Right lobe of liver (tissue), 4 donors: ENCODE measurements at regions not wholly inside any gene's neighbourhood (a gene's known extent, or its start where the extent isn't known, plus 50 kb on each side); places are given as distances from the start of the nearest gene placed in this dataset.

Source experiments
- POLR2A ChIP-seq: fragments of 450-650 bp; IDR thresholded peaks from one replicate; pipeline ENCODE4 v1.6.1; 2017; ENCODE audit warnings: antibody characterized with exemption, mild to moderate bottlenecking
- TF ChIP-seq, protein P1 (sequence below), 4 donors: fragments of 200-600 bp in 3 of 4; fragments of 450-650 bp in 1 of 4; IDR thresholded peaks; one replicate each; pipeline versions ENCODE4 v1.5.1 to v1.8.0; 2016 to 2022; ENCODE audit warnings: antibody characterized with exemption in 4 of 4, mild to moderate bottlenecking in 2 of 4
- donor health status: DM: no; HTN: no; CAD: no.
- donor health status: DM: no; HTN: no; CAD: no.
- donor health status: DM: no; HTN: yes; CAD: no.

DNA sequence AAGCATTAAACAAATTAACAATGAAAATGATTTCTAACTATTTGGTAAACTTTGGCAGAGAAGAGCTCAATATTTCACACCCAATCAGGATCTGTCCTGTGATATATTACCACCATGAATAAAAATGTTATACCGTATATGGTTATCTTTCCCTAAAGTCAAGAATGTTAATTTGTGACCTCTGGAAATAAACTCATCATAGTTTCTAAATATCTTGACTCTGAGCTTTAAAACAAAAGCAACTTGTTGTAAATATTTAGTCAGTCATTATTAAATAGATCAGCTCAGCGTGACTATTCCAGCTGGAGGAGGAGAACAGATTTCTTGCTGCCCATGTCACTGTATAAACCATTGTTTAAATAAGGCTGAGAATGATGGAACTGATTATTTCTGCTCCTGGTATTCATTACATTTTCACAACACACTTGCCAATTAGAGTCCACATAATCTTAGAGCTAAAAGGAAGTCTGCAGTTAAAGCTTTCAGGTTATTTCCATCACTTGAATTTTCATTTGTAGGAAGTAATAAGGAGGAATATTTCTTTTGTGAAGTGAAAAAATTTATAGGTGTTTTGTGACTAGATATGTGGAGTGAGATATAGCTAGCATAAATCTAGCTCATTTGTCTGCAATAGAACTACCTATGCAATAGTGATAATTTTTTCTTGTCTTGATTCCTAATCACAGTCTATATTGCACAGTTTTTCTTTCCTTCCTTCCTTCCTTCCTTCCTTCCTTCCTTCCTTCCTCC is 106.5 kb upstream of the P2RY1 start:
- TF ChIP-seq, protein P1, sequence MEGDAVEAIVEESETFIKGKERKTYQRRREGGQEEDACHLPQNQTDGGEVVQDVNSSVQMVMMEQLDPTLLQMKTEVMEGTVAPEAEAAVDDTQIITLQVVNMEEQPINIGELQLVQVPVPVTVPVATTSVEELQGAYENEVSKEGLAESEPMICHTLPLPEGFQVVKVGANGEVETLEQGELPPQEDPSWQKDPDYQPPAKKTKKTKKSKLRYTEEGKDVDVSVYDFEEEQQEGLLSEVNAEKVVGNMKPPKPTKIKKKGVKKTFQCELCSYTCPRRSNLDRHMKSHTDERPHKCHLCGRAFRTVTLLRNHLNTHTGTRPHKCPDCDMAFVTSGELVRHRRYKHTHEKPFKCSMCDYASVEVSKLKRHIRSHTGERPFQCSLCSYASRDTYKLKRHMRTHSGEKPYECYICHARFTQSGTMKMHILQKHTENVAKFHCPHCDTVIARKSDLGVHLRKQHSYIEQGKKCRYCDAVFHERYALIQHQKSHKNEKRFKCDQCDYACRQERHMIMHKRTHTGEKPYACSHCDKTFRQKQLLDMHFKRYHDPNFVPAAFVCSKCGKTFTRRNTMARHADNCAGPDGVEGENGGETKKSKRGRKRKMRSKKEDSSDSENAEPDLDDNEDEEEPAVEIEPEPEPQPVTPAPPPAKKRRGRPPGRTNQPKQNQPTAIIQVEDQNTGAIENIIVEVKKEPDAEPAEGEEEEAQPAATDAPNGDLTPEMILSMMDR (IDR thresholded peaks at IDR 0.05) = no peak
- no peak for TF ChIP-seq POLR2A
